CD14-positive monocyte (primary cell): ENCODE measurements at regions not wholly inside any gene's neighbourhood (a gene's known extent, or its start where the extent isn't known, plus 50 kb on each side); places are given as distances from the start of the nearest gene placed in this dataset.

ENCODE experiments used
- DNase-seq, 3 donors: peaks; one replicate each; pipeline ENCODE4 v3.0.0-alpha.2; 2011 to 2022
- H2AFZ ChIP-seq: 2 replicates; pipeline ENCODE4 v1.6.0; 2012; ENCODE audit warnings: mild to moderate bottlenecking, low read depth, low read length, inconsistent platforms; ENCODE audit not compliant: insufficient read depth, poor library complexity, severe bottlenecking
- H3K27ac ChIP-seq, 2 donors: 1 replicate in 1 of 2; 2 replicates in 1 of 2; pipeline ENCODE4 v1.5.1; 2012 to 2013; ENCODE audit warnings: low read length in 2 of 2, control low read depth in 1 of 2, inconsistent platforms in 1 of 2, low read depth in 1 of 2, mild to moderate bottlenecking in 1 of 2
- H3K27me3 ChIP-seq, 2 donors: one replicate each; pipeline versions ENCODE4 v1.6.0 to v1.6.1; 2011 to 2013; ENCODE audit warnings: low read length in 2 of 2; ENCODE audit not compliant: control insufficient read depth in 2 of 2, insufficient read depth in 2 of 2
- H3K36me3 ChIP-seq, 2 donors: replicated peaks in 1 of 2; 1 replicate in 1 of 2; 2 replicates in 1 of 2; pipeline versions ENCODE4 v1.5.1 to v1.6.1; 2012 to 2013; ENCODE audit warnings: low read length in 2 of 2, control low read depth in 1 of 2, inconsistent platforms in 1 of 2, mild to moderate bottlenecking in 1 of 2; ENCODE audit not compliant: insufficient read depth in 2 of 2, control insufficient read depth in 1 of 2
- H3K4me1 ChIP-seq, 2 donors: 1 replicate in 1 of 2; 2 replicates in 1 of 2; pipeline versions ENCODE4 v1.5.1 to v1.6.1; 2012 to 2013; ENCODE audit warnings: low read length in 2 of 2, control low read depth in 1 of 2, inconsistent platforms in 1 of 2, mild to moderate bottlenecking in 1 of 2, moderate library complexity in 1 of 2; ENCODE audit not compliant: insufficient read depth in 2 of 2, control insufficient read depth in 1 of 2
- H3K4me2 ChIP-seq: replicated peaks from 2 replicates; pipeline ENCODE3; 2012; ENCODE audit warnings: low read length, moderate library complexity, mild to moderate bottlenecking; ENCODE audit not compliant: poor library complexity, severe bottlenecking; ENCODE audit errors: extremely low read depth
- H3K4me3 ChIP-seq, 3 experiments: fragments of 200-600 bp in 1 of 3; sonication (generic) in 1 of 3; replicated peaks in 1 of 3; 1 replicate in 2 of 3; 2 replicates in 1 of 3; pipeline ENCODE4 v1.5.1; 2011 to 2013; ENCODE audit warnings: low read length in 3 of 3, mild to moderate bottlenecking in 3 of 3, control low read depth in 2 of 3, low read depth in 2 of 3, inconsistent platforms in 1 of 3, moderate library complexity in 1 of 3
- H3K79me2 ChIP-seq: 2 replicates; pipeline ENCODE4 v1.6.0; 2012; ENCODE audit warnings: mild to moderate bottlenecking, control low read depth, inconsistent platforms, low read length, moderate library complexity; ENCODE audit not compliant: insufficient read depth
- H3K9ac ChIP-seq: 2 replicates; pipeline ENCODE4 v1.6.0; 2017; ENCODE audit warnings: low read length, mild to moderate bottlenecking; ENCODE audit not compliant: insufficient read depth, poor library complexity, severe bottlenecking
- H3K9me3 ChIP-seq, 2 donors: replicated peaks in 1 of 2; 1 replicate in 1 of 2; 2 replicates in 1 of 2; pipeline versions ENCODE4 v1.5.1 to v1.6.1; 2012 to 2013; ENCODE audit warnings: low read length in 2 of 2, control low read depth in 1 of 2; ENCODE audit not compliant: control insufficient read depth in 1 of 2, insufficient read depth in 1 of 2
- H4K20me1 ChIP-seq: 2 replicates; pipeline ENCODE4 v1.6.0; 2012; ENCODE audit warnings: mild to moderate bottlenecking, low read length, control low read depth, moderate library complexity; ENCODE audit not compliant: insufficient read depth
- H3K27ac Mint-ChIP-seq, 7 donors: one replicate each; pipeline ENCODE4 v1.8.0; 2020; ENCODE audit warnings: mild to moderate bottlenecking in 7 of 7, mixed read lengths in 7 of 7, moderate library complexity in 6 of 7, inconsistent platforms in 2 of 7
- H3K27me3 Mint-ChIP-seq, 3 donors: one replicate each; pipeline ENCODE4 v1.8.0; 2021 to 2022; ENCODE audit warnings: low read depth in 3 of 3, mild to moderate bottlenecking in 3 of 3, mixed read lengths in 3 of 3, moderate library complexity in 3 of 3, inconsistent platforms in 1 of 3
- H3K36me3 Mint-ChIP-seq, 2 donors: one replicate each; pipeline ENCODE4 v1.8.0; 2020; ENCODE audit warnings: mixed read lengths in 2 of 2, inconsistent platforms in 1 of 2, mild to moderate bottlenecking in 1 of 2
- H3K4me1 Mint-ChIP-seq: one replicate; pipeline ENCODE4 v1.8.0; 2020; ENCODE audit warnings: mild to moderate bottlenecking, mixed read lengths
- H3K4me3 Mint-ChIP-seq, 2 donors: one replicate each; pipeline ENCODE4 v1.8.0; 2020; ENCODE audit warnings: mild to moderate bottlenecking in 2 of 2, mixed read lengths in 2 of 2, moderate library complexity in 1 of 2
- H3K9me3 Mint-ChIP-seq, 7 donors: one replicate each; pipeline ENCODE4 v1.8.0; 2020 to 2022; ENCODE audit warnings: mixed read lengths in 7 of 7, mild to moderate bottlenecking in 6 of 7, moderate library complexity in 6 of 7, inconsistent platforms in 2 of 7
- WGBS: methylation state at CpG from one replicate; pipeline ENCODE4 v1.1.5; 2013; ENCODE audit warnings: missing lambda C conversion rate; ENCODE audit not compliant: insufficient coverage; 5-methylcytosine and 5-hydroxymethylcytosine counted together
- intact Hi-C, 2 donors: fragments of 100-400 bp; cut with micrococcal nuclease; formaldehyde crosslinking; loops; one replicate each; pipeline versions ENCODE4 v1.15.0 to v1.15.1; 2023
- TF ChIP-seq, protein P1 (sequence below): fragments of 200-600 bp; IDR thresholded peaks from one replicate; pipeline ENCODE4 v1.8.0; 2022; ENCODE audit warnings: antibody characterized with exemption, mild to moderate bottlenecking

DNA sequence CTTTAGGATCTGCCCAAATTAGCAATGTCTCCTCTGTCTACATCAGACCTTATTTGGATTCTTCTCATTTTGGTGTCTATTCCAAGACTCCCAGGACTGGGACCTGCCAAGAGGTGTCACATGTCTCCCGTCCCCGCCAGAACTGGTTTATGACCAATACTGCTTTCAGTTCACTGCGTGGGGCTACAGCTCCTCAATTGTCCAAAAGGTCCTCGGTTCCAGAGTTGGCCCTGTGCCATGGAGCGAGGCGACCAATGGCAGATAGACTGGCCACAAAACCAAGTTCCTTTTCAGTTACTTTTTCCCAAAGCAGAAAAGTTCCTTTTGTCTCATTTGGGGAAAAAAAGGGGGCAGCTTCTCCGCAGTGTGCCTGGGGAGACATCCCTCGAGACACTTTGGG, 144.1 kb upstream of the ZNF236 start:
- no peak for DNase-seq
- Mint-ChIP-seq H3K9me3 (no peaks in the 10 kb centered on the region), H3K36me3 (no peaks in the 10 kb centered on the region), H3K4me1 (peaks cover 2% of the 10 kb centered on the region), H3K27me3 (peaks cover 5 to 10% (median 9%) of the 10 kb centered on the region in 3 donors), H3K27ac (no peak overlapping the region), H3K4me3 (no peak overlapping the region)
- 100% methylated on average over 6 of the region's 8 CpGs for WGBS
- Histone ChIP-seq H3K4me1 (no peaks in the 10 kb centered on the region), H3K9ac (no peak overlapping the region), H3K27me3 (no peaks in the 10 kb centered on the region), H2AFZ (no peak overlapping the region), H3K9me3 (no peaks in the 10 kb centered on the region), H3K79me2 (no peaks in the 10 kb centered on the region), H3K4me2 (no peak overlapping the region), H4K20me1 (no peaks in the 10 kb centered on the region), H3K36me3 (no peaks in the 10 kb centered on the region), H3K4me3 (no peak overlapping the region), H3K27ac (no peak overlapping the region)
- TF ChIP-seq, protein P1, sequence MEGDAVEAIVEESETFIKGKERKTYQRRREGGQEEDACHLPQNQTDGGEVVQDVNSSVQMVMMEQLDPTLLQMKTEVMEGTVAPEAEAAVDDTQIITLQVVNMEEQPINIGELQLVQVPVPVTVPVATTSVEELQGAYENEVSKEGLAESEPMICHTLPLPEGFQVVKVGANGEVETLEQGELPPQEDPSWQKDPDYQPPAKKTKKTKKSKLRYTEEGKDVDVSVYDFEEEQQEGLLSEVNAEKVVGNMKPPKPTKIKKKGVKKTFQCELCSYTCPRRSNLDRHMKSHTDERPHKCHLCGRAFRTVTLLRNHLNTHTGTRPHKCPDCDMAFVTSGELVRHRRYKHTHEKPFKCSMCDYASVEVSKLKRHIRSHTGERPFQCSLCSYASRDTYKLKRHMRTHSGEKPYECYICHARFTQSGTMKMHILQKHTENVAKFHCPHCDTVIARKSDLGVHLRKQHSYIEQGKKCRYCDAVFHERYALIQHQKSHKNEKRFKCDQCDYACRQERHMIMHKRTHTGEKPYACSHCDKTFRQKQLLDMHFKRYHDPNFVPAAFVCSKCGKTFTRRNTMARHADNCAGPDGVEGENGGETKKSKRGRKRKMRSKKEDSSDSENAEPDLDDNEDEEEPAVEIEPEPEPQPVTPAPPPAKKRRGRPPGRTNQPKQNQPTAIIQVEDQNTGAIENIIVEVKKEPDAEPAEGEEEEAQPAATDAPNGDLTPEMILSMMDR, result no peak
- intact Hi-C loops, result no loop called here

DNA sequence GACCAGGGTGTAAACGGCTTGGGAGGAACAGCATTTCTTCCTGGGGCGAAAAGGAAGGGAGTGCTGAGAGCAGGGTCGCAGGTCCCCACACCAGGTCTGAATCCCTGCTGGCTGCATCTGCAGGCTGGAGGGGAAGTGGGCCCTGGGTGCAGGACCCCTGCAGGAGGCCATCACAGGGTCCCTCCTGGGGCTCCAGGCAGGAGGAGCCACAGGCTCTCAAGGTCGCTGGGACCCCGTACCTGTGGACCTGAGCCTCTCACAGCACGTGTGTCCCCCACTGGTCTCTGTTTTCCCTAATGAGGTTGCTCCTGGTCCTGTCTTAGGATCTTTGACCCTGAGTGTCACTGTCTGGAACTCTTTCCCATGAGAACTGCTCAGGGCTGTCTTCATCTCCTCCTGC, 147.8 kb upstream of the ZNF236 start:
- no peaks in the 10 kb centered on the region for H3K9me3 ChIP-seq
- intact Hi-C loops, result no loop called here
- H3K27me3 Mint-ChIP-seq, result peaks cover 4 to 7% (median 6%) of the 10 kb centered on the region in 3 donors
- H3K27ac ChIP-seq, result no peak overlapping the region
- H3K79me2 ChIP-seq, result no peaks in the 10 kb centered on the region
- TF ChIP-seq, protein P1, result no peak
- H3K4me3 Mint-ChIP-seq, result no peak overlapping the region
- no peaks in the 10 kb centered on the region for H3K36me3 ChIP-seq
- H3K4me1 Mint-ChIP-seq, result peaks cover 2% of the 10 kb centered on the region
- no peak overlapping the region for H3K4me2 ChIP-seq
- no peak overlapping the region for H3K4me3 ChIP-seq
- no peak overlapping the region for H3K9ac ChIP-seq
- no peaks in the 10 kb centered on the region for H3K4me1 ChIP-seq
- no peak overlapping the region for H2AFZ ChIP-seq
- no peak for DNase-seq
- no peaks in the 10 kb centered on the region for H3K9me3 Mint-ChIP-seq
- no peak overlapping the region for H3K27ac Mint-ChIP-seq
- no peaks in the 10 kb centered on the region for H3K36me3 Mint-ChIP-seq
- no peaks in the 10 kb centered on the region for H3K27me3 ChIP-seq
- 71% methylated on average over 5 of the region's 6 CpGs for WGBS
- no peaks in the 10 kb centered on the region for H4K20me1 ChIP-seq
